Right atrium auricular region (tissue), 2 donors: ENCODE measurements at regions not wholly inside any gene's neighbourhood (a gene's known extent, or its start where the extent isn't known, plus 50 kb on each side); places are given as distances from the start of the nearest gene placed in this dataset.

Source experiments
- DNase-seq: peaks from one replicate; pipeline ENCODE4 v3.0.0-alpha.2; 2019; ENCODE audit warnings: low spot score
- H3K27ac ChIP-seq, 2 donors: fragments of 200-600 bp; sonication (generic); 1 replicate in 1 of 2; 2 replicates in 1 of 2; pipeline ENCODE4 v1.5.1; 2016 to 2019
- H3K27me3 ChIP-seq, 2 donors: fragments of 200-600 bp; sonication (generic); one replicate each; pipeline versions ENCODE4 v1.5.1 to v1.6.0; 2017 to 2019
- H3K36me3 ChIP-seq: fragments of 200-600 bp; sonication (generic); one replicate; pipeline ENCODE4 v1.5.1; 2016
- H3K4me1 ChIP-seq, 2 donors: fragments of 200-600 bp; sonication (generic); one replicate each; pipeline versions ENCODE4 v1.5.1 to v1.6.0; 2017 to 2019
- H3K4me3 ChIP-seq, 2 donors: fragments of 200-600 bp; sonication (generic); 1 replicate in 1 of 2; 2 replicates in 1 of 2; pipeline ENCODE4 v1.5.1; 2017 to 2019; ENCODE audit warnings: mild to moderate bottlenecking in 1 of 2, moderate library complexity in 1 of 2
- H3K9me3 ChIP-seq, 2 donors: fragments of 200-600 bp; sonication (generic); one replicate each; pipeline ENCODE4 v1.5.1; 2019
- CTCF ChIP-seq, 2 donors: fragments of 200-600 bp; sonication (generic); IDR thresholded peaks; one replicate each; pipeline ENCODE4 v1.5.1; 2019; ENCODE audit warnings: antibody characterized with exemption in 2 of 2

GRCh38 chr1:10901891-10902805 is 105.7 kb upstream of the CASZ1 start:
- Histone ChIP-seq H3K4me3 (no peak overlapping the region), H3K27ac (no peak overlapping the region), H3K4me1 (no peaks in the 10 kb centered on the region), H3K9me3 (no peaks in the 10 kb centered on the region), H3K27me3 (no peaks in the 10 kb centered on the region), H3K36me3 (no peaks in the 10 kb centered on the region)
- no peak for TF ChIP-seq CTCF (IDR thresholded peaks at IDR 0.05)
- DNase-seq, result no peak

GRCh38 chr1:10903421-10903820 is 107.0 kb upstream of the CASZ1 start:
- no peak for TF ChIP-seq CTCF (IDR thresholded peaks at IDR 0.05)
- Histone ChIP-seq H3K4me1 (no peaks in the 10 kb centered on the region), H3K27ac (no peak overlapping the region), H3K4me3 (no peak overlapping the region), H3K27me3 (no peaks in the 10 kb centered on the region), H3K9me3 (no peaks in the 10 kb centered on the region), H3K36me3 (no peaks in the 10 kb centered on the region)
- DNase-seq, result no peak

- no peaks in the 10 kb centered on the region for H3K27me3 ChIP-seq
- no peaks in the 10 kb centered on the region for H3K9me3 ChIP-seq
- DNase-seq, result no peak
- no peak for TF ChIP-seq CTCF (IDR thresholded peaks at IDR 0.05)
- H3K4me3 ChIP-seq, result no peak overlapping the region
- no peak overlapping the region for H3K27ac ChIP-seq
- H3K4me1 ChIP-seq, result no peaks in the 10 kb centered on the region
- H3K36me3 ChIP-seq, result no peaks in the 10 kb centered on the region
Measured at GRCh38 chr1:10903821-10904220, 107.4 kb upstream of the CASZ1 start.

GRCh38 chr1:10904396-10905358 is 107.8 kb upstream of the TARDBP start:
- H3K36me3 ChIP-seq, result no peaks in the 10 kb centered on the region
- H3K4me3 ChIP-seq, result no peak overlapping the region
- no peak for DNase-seq
- no peaks in the 10 kb centered on the region for H3K4me1 ChIP-seq
- H3K27me3 ChIP-seq, result no peaks in the 10 kb centered on the region
- no peak overlapping the region for H3K27ac ChIP-seq
- no peak for TF ChIP-seq CTCF (IDR thresholded peaks at IDR 0.05)
- H3K9me3 ChIP-seq, result no peaks in the 10 kb centered on the region

GRCh38 chr1:10905841-10906655 is 106.4 kb upstream of the TARDBP start:
- TF ChIP-seq CTCF (IDR thresholded peaks at IDR 0.05), result no peak
- H3K27me3 ChIP-seq, result no peaks in the 10 kb centered on the region
- no peaks in the 10 kb centered on the region for H3K9me3 ChIP-seq
- no peak for DNase-seq
- no peak overlapping the region for H3K27ac ChIP-seq
- no peak overlapping the region for H3K4me3 ChIP-seq
- H3K4me1 ChIP-seq, result no peaks in the 10 kb centered on the region
- no peaks in the 10 kb centered on the region for H3K36me3 ChIP-seq
